HG02610 (cell line): ENCODE measurements at regions not wholly inside any gene's neighbourhood (a gene's known extent, or its start where the extent isn't known, plus 50 kb on each side); places are given as distances from the start of the nearest gene placed in this dataset.
"Not testable (repeated sequence)": the region's sequence is repeated elsewhere in the genome, so short reads cannot be mapped to it uniquely, and the experiment has no call there.

Experiments
- ATAC-seq: cut with Tn5 transposase; IDR thresholded peaks from one replicate; pipeline ENCODE4 v1.9.1; 2021; ENCODE audit warnings: mild to moderate bottlenecking, moderate library complexity; ENCODE audit not compliant: unreplicated experiment

DNA sequence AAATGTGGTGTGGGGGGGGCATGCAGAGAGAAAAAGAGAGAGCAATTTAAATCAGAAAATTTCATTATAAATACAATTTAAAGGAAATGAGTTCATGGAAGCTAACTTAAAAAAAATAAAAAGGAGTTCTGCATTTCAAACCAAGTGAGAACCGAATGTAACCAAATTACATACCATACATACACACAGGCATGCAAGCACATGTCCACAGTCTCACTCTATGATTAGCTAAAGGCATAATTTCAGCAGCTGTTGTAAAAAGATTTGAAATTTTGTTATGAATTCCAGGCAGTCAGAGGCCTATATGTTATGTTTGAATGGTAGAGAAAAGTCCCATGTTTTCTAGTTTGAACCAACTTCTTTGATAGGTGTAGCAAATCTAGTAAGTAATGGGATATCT, 611.6 kb upstream of the ADGRL3 start:
- ATAC-seq = no peak

DNA sequence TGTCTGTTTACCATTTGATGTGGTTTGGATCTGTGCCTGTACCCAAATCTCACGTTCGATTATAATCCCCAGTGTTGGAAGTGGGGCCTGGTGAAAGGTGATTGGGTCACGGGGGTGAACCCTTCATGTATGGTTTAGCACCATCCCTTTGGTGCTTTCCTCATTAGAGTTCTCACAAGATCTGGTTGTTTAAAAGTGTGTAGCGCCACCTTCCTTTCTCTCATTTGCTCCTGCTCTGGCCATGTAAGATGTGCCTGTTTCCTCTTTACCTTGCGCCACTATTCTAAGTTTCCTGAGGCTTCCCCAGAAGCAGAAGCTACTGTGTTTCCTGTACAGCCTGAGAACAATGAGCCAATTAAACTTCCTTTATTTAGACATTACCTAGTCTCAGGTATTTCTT, 610.7 kb upstream of the ADGRL3 start:
- no peak for ATAC-seq

DNA sequence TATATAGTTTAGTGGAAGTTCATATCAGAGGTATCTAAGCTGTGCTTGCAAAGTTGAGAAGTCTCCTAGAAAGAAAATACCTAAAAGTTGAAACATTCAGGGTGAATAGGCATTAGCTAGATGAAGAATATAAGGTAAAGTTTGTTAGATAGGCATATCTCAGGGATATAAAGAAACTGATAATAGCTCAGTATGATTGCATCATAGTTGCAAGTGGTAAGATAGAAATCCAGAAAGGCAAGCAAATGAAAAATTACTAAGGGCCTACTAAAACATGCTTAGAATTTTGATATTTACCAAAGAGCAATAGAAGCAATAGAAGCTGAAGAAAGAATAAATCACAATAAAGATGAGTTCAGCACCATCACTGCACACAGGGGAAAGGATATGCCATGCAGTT, 610.0 kb upstream of the ADGRL3 start:
- ATAC-seq = no peak

DNA sequence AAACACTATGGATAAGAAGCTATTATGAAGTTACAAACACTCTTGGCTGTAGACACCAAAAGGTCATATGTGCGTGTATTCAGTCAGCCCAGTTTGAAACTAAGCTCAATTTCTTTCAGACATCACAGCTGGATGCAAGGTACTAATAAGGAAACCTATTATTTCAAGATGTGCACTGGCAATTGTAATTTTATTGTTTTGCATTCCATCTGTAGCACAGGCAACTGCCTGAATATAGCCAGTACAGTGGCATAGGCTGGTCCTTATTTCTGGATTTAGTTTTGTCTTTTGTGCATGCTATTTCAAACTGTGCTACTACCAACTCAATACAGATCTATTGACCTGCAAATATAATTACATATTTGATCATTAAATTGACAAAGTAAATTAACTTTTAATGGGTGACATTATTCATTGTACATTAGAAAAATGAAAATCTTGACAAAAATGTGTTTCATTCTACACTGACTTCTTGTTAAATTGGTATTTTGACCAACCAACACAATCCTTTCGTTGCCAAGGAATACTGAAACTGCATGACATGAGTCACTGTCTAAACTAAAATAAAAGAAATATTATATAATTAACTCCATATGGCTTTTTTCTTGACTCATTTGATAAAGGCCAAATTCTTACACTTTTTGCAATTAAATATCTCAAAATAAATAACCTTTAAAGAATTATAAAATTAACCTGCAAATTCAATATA, 594.3 kb upstream of the ADGRL3 start:
- ATAC-seq = no peak

DNA sequence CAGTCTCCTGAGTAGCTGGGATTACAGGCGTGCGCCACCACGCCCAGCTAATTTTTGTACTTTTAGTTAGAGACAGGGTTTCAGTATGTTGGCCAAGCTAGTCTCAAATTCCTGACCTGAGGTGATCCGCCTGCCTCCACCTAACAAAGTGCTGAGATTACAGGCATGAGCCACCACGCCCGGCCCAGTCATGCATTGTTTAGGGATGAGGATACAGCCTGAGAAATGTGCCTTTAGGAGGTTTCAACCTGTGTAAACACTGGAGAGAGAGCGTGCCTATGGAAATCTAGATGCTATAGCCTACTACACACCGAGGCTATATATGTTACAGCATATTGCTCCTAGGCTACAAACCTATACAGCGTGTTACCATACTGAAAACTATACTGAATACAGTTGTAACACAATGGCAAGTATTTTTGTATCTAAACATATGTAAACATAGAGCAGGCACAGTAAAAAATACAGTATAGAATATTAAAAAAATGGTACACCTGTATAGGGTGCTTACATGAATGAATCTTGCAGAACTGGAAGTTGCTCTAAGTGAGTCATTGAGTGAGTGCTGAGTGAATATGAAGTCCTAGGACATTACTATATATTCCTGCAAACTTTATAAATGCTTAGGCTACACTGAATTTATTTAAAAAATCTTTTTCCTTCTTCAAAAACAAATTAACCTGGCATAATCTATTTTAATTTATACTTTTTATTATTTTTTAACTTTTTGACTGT, 588.2 kb upstream of the ADGRL3 start:
- no peak for ATAC-seq

DNA sequence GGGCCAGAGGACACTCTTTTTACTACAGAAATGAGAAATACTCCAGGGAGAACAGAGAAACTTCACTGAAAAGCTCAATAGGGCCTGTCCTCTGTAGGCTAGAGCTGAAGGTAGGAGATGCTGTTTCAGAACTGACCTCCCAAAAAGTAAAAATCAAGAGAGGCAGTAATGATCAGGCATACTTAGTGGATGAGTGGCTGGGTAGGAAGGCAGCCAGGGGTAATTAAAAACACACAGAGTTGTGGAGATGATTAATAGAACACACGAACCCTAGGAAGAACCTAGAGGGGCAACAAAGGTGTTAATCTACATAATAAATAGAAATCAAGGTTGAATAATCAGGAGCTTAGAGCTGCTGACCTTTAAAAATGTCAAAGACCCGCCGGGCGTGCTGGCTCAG, 582.4 kb upstream of the ADGRL3 start:
- no peak for ATAC-seq

DNA sequence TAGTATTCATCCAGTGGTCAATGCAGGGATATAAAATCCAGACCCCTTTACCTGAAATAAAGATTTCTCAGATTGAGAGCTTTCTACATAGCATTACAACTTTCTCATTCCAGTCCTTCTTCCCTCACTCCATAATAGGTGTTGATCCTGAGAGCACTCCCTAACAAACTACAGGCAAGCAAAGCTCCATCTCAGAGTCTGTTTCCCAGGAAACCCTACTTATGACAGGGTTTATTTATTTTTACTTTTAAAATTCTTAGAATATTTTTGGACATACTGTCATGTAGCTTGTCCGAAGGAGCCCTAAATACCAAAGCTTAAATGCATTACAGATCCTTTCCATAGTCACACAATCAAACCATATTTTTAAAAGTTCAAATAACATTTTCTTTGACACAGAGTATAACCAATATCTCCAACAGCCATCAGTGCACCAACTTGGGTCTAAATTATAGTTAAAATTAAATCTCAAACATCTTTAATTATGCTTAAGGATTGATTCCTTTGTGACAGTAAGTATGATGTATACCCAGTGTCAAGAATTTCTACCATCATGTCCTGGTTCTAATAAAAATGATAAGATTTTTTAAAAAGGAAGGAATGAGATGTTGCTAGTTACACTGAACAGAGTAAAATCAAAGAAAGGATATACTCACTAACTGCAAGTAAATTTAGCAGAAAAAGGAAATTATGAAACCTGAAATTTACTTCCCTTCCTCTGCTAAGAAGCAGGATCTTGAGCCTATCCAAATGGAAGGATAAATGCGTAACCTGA, 580.4 kb upstream of the ADGRL3 start:
- no peak for ATAC-seq

DNA sequence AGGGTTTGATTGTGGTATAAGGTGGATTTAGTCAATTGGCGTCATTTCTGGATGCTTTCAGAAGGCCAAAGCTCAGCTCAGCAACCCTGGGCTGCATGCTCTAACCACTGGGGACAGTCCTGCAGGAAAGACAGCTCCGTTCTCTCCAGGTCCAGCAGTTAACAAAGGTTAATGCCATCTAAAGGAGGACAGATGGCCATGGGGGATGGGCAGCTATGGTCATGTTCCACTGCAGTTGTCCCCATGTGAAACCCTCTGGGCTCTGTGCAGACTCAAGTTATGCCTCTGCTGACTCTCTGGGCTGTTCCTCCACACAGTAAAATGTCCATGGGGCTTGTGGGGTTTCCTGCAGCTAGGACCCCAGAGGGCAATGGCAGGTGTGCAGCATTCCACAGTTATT, 562.1 kb upstream of the ADGRL3 start:
- no peak for ATAC-seq

DNA sequence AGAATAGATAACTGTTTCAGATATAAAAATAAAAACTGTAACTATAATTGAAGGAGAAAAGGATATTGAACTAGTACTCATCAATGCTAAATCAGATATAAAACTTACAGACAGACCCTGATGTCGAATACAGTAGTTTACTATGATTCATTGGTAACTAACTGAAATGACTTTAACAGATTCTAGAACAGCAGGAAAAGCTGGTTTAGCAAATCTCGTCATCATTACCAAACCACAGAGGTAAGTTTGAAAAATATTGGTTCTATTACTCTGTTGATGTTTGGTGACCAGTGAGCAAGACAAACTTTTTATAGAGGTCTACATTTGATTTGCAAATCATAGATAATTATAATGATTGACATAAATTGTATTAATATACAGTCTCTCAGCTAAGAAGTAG, 551.4 kb upstream of the ADGRL3 start:
- ATAC-seq = no peak

DNA sequence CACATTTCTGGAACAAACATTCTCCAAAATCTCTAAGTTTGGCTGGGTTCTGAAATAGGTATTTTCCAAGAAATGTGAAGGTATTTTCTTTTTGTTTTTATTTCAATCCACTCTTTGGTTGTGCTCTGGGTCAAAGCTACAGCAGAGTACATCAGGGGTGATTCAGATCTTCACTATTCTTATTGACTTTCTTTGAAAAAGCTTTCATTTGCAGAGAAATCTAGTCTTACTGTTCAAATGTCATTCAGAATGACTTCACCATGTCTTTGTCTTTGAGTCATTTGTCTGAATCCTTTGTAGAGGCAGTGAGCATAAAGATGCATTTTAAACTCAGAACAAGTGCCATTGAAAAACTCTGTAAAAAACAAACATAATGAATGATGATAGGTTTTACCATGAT, 547.2 kb upstream of the ADGRL3 start:
- no peak for ATAC-seq

DNA sequence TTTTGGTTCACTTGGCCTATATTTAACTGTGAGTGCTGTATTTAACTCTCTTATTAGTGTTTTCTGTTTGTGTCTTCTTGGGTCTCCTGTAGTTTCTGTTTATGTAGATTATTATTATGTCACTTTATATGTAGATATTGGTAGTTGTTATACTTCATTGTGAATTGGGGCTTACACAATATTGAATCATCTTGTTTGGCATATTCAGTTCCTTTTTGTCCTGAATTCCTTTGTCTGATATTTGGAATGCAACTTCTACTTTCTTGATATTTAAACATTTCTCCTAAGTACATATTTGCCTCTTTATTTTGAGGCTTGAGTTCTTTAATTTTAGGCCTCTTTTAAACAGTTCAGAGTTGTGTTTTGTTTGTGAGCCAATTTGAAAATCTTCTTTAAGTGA, 544.8 kb upstream of the ADGRL3 start:
- ATAC-seq = no peak

DNA sequence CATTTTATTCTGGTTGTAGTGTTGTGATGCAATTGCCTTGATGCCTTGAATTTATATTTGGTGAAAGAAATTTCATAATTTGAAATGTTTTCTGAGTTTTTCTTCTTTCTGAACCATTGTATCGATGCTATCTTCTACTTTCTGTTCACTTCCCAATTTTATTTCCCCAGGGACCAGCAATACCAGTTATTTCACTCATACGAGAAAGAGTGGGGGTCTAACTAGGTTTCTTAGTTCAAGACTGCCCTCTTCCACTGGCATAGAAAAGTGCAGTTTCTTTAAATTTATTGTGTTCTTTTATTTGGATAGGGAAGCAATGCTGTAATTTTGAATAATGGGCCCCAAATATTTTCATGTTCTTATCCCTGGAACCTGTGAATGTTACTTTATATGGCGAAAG, 544.0 kb upstream of the ADGRL3 start:
- ATAC-seq = no peak

DNA sequence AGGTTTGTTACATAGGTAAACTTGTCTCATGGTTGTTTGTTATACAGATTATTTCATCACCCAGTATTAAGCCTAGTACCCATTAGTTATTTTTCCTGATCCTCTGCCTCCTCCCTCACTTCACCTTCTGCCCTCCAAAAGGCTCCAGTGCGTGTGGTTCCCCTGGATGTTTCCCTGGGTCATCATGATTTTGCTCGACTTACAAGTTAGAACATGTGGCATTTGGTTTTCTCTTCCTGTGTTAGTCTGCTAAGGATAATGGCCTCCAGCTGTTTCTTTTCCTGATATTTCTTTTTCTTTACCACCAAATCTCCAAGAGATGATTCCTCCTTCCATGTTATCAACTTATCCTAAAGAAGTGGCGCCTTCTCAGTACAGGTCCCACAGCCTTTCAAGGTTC, 543.1 kb upstream of the ADGRL3 start:
- ATAC-seq = no peak

DNA sequence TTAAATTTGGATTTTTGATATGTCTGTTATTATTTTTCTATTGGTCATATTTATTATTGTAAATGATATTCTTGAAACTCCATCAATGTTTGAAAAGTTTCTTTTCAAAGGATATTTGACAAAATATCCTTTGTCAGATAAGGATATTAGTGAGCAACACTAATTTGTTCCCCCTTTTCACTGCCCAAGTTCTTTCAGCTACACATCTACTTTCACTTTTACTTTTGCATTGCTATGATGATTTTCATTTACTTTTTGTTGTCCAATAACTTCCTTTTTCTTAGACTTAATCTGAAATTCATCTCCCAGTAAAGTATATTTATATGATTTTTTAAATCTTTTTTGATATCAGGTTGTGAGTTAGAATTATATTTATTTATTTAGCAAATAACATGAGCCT, 542.3 kb upstream of the ADGRL3 start:
- ATAC-seq = peak; percentile 41

DNA sequence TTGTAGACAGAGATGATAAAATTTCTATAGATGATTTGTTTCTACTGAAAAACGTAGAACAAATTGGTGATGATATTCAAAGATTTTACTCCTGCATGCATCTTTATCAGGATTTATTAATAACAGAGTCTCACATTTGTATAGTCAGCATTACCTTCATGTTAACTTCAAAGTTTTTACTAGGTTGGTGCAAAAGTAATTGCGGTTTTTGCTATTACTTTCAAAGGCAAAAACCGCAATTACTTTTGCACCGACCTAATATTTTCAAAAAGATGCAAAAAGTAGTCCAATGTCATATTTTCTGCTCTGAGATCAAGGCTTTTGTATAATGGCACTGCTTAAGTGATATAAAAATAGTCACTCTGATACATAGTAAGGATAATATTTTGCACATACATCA, 536.4 kb upstream of the ADGRL3 start:
- no peak for ATAC-seq

DNA sequence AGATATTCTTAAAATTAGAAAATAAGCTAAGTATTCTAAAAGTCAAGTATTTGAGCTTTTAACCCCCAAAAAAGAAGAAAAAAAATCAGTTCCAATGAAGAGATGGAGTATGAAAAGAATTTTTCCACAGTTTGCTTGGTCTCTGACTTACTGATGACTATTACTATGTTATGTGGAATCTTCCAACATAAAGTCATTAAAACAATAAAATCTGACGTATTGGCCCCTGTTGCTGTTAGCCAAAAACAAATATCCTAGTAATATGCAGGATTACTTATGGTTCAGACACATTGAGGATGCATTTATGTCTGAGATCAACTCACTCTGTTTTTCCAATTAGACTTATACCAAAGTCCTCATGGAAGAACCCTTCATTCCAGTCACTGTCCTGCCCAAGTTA, 517.2 kb upstream of the ADGRL3 start:
- no peak for ATAC-seq

DNA sequence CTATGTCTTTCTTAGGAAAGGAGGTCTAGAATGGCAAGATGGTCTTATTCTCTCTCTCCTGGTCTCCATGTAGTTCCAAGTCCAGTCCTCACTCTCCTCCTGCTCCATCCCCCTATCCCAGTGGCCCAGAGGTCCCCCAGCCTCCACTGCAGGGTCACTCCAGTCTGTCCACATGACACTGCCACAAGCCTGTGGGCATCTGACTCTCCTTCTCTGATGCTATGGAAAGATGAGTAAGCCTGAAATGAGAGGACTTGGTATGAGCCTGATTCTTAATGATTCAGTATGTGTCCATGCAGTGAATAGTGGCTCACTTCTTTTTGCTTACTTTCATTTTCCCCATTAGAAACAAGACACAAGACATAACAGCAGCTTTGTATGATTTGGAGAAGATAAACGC, 516.8 kb upstream of the ADGRL3 start:
- no peak for ATAC-seq

DNA sequence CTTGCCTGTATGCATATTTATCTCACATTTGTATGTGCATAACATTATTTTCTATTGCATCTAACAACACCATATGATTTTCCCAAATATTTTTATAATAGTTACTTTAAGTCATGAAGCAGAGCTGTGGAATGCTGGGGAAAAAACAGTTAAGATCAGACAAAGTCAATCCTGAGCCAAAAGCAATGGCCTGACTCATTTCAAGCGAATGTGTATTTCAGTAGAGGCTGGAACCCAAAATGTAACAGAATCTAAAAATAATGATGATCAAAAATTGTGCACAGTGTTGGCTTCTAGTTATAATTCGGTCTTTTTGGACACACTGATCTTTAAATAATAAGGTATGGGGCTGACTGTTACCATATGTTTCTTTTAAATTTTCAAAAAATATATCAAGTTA, 516.2 kb upstream of the ADGRL3 start:
- ATAC-seq = no peak

DNA sequence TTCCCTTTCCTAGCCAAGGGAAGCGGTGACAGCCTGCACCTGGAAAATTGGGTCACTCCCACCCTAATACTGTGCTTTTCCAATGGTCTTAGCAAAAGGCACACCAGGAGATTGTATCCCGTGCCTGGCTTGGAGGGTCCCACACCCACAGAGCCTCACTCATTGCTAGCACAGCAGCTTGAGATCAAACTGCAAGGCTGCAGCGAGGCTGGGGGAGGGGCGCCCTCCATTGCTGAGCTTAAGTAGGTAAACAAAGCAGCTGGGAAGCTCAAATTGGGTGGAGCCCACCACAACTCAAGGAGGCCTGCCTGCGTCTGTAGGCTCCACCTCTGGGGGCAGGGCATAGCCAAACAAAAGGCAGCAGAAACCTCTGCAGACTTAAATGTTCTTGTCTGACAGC, 504.1 kb upstream of the ADGRL3 start:
- not testable (repeated sequence) for ATAC-seq

DNA sequence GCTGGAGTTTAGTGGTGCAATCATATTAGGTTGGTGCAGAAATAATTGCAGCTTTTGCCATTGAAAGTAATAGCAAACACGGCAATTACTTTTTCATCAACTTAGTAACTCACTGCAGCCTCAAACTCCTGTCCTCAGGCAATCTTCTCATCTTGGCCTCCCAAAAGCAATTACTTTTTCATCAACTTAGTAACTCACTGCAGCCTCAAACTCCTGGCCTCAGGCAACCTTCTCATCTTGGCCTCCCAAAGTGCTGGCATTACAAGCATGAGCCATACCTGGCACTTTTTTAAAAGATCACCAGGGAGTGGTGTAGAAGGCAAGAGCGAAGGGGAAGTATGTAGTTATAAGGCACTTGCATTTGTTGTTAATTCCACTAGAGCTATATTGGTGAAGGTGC, 491.1 kb upstream of the ADGRL3 start:
- ATAC-seq = no peak

DNA sequence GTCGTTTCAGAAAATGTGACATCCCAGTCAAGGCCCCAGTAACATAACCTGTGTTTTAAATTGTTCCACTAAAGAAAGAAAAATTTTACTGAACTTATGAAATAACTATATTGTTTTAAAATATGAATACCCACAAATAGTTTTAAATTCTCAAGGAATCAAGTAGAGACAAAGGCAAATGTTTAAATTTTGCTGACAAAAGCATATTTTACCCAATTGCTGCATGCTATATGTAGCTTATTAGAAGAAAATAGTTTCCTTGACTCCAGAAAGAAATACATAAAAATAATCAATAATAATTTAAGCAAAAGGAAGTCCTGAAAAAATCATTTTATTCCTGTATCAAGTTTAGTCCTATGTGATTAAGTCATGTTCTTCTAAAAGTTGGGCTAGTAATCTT, 481.3 kb upstream of the ADGRL3 start:
- no peak for ATAC-seq

DNA sequence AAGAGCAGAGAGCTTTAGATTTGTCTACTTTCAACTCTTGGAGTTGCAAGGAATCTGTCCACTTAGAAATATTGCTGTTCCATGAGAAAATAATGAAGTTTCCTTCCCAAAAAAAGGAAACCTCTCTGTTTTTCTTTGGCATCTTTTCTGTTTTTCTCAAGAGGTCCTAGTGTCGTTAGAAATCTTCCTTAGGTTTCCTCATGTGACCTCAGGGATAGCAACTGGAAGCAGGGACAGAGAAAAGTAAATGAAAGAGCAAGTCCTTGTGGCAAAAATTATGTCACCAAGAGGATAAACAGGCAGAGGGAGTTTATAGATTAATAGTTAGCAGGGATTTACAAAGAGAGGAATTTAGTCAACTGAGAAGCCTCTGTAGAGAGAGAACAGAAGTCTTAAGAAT, 478.4 kb upstream of the ADGRL3 start:
- no peak for ATAC-seq
